HG03175 (cell line): ENCODE measurements at regions not wholly inside any gene's neighbourhood (a gene's known extent, or its start where the extent isn't known, plus 50 kb on each side); places are given as distances from the start of the nearest gene placed in this dataset.

ENCODE experiments used
- ATAC-seq: cut with Tn5 transposase; IDR thresholded peaks from one replicate; pipeline ENCODE4 v1.9.1; 2021; ENCODE audit warnings: mild to moderate bottlenecking, moderate library complexity; ENCODE audit not compliant: unreplicated experiment

DNA sequence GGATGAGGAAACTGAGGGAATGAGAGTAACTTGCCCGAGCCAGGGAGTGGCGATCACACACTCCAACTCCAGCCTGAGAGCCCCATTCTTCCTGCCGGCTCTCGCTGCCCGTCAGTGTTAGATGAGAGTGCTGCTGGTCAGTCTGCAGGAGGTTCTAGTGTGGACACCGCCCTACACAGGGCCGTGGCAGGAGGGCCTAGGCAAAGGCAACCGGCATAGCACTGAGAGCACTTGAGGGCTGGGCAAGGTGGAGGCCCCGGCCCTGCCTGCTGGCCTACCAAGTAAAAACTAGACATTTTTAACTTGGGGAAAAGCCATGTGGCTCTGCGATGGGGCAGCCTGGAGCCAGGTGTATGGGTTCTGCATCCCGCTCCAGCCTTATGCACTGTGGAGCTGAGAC lies 354.8 kb downstream of the SEC14L1 start:
- ATAC-seq: no peak

DNA sequence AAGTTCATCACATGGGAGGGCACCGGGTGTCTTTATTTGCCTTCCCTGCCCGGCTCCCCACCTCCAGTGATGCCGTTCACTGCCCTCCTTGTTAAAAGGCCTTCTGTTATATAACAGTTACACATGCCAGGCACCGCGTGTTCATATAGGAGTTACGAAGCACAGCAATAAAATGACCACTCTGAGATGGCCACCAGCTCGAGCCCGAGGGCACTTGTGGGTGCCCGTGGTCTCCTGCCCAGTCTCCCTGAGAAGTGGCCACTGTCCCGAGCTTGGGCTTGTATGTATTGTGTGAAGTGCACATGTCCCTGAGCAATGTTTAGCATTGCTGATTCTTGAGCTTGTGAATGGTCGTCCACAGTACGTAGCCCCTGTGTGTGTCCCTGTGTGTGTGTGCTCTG lies 355.6 kb downstream of the SEC14L1 start:
- ATAC-seq: no peak

DNA sequence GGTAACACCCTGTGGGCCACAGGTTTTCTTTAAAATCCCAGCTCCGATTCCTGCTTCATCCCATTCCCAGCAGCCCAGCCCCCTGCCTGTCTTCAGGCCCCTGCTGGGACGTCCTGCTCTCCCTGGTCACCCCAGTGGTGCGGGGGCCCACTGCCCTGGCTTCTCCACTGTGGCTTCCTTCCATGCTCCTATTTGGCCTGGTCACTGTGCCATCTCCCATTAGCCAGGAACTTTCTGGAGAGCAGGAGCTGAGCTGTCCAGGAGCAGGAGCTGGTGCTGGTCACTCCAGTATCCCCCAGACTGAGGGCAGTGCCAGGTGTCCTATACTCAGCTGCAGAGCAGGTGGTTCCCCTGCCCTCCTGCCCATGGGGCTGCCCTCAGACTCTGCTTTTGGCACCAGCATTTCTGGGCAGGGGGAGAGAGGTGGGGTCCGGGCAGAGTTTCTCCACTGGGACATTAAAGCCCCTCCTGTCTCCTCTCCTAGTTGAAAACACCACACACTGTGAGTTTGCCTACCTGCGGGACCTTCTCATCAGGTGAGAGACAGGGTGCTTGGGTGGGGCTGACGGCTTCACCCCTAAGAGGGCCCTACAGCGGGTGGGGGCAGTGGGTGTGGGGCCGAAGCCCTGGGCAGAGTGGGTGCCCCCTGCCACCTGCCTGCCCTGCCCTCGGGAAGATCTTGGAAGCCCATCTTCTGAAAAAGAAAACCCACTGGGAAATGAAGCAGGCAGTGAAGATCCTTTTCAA lies 356.2 kb downstream of the SEC14L1 start:
- no peak for ATAC-seq

DNA sequence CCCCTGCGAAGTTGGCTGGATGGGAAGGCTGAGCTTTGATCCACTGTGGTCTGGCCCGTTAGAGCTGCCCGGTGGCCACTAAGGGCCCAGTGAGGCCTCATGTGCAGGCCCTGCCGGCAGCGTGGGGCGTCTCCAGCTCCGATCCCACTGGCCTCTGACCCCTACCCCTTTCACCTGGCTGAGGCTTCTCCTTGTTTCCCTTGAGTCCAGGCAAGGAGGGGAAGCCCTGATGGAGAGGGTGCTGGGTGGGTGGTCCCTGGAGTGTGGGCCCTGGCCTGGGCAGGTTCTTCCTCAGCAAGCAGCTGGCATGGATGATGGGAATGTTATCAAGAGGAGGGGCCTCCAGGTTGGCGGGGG lies 356.8 kb downstream of the SEC14L1 start:
- no peak for ATAC-seq

DNA sequence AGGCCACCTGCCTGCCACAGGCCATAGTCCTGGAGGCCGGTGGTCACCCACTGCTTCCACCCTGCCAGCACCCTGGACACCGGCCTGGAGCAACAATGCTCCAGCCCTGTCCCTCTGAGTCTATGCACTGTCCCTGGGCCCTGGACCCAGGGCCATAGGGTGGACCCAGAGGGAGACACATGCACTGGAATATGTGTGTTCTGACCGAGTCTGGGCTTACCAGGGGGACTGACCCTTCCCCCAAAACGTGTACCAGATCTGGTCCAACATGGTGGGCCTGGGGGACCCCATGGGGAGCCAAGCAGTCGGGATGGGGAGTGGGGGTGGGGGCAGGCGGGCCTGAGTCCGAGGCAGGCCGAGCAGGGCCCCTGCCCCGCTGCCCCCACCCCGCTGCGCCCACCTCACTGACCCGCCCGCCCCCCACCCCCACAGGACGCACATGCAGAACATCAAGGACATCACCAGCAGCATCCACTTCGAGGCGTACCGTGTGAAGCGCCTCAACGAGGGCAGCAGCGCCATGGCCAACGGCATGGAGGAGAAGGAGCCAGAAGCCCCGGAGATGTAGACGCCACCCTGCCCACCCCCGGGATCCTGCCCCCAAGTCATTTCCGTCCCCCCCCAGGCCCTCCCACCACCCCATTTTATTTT lies 357.4 kb downstream of the SEC14L1 start:
- no peak for ATAC-seq

DNA sequence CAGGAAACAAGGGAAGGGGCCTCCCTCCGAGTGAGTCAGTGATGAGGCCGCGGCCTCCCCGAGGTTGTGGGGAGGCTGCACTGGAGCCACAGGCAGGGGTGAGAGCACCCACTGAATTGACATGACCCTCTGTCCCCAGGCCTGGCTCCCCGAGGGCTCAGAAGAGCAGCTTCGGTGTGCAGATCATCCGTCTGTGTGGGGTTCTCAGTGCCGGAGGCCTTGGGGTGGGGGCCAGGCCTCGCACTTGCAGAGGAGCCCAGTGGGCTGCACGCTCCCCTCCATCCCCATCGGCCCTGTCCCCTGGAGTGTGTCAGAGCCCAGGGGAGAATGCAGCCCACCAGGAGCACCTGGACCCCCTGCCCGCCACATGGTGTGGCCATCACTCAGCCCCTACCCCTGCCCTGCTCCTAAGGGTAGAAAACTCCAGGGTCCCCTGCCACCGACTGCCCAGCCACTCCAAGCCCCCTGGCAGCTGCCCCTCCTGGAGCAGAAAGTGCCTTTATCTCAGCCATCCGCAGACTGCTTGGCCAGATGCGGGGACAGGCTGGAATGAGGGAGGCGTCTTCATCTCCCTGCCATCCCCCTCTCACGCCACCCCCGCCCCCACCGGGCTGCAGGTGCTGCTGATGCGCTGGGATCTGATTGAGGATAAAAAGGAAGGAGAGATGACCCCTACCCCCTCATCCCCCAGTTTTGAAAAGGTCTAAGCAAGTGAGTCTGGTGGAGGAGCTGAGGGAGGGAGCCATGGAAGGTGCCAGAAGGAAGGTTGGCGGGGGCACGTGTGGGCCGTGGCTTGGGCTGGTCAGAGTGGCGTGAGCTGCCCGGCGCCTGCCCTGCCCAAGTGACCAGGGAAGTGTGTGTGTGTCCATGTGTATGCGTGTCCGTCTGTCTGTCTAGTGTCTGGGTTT lies 358.3 kb downstream of the SEC14L1 start:
- no peak for ATAC-seq

DNA sequence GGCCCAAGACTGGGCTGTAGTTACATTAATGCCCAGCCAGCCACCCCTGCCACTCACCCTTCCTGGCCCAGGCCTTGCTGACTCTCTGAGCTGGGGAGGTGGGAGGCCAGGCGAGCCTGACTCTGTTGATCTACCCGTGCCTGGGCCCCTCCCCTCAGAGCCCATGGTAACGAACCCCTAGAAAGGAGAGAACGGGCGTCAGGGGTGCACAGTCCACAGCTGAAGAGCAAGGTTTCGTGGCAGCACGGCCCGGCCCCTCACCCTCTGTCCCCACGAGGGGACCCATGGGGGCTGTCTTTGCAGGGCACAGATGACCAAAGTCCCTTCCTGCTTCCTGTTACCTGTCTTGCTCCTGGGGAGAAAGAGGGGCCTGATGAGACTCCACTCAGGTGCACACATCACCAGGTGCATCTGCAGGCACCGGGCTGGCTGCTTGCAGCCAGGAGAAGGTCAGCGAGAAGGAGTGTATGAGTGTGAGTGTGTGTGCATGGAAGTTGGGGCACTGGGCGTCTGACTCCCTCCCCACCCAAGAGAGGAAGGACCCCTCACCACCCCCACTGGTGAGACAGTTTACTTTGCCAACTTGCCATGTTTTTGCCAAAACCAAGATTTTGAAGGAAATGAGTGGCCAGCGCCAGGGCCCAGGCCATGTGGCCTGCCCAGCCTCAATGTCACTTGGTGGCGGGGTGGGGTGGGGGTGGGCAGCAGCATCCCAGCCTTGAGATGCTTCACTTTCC lies 359.1 kb downstream of the SEC14L1 start:
- ATAC-seq: no peak

DNA sequence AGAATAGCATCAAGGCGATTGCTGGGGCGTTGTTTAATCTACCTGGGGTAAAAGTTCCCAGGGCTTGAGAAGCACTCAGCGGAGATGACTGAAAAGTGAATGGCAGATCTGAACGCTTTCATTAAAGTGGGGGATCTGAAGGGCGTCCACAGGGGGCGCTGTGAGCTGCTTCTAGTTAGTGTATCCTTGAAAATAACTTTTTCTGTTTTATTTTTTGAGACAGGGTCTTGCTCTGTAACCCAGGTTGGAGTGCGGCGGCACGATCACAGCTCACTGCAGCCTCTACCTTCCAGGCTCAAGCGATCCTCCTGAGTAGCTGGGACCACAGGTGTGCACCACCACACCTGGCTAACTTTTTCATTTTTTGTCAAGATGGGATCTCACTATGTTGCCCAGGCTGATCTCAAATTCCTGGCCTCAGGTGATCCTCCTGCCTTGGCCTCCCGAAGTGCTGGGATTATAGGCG lies 360.4 kb downstream of the SEC14L1 start:
- no peak for ATAC-seq

DNA sequence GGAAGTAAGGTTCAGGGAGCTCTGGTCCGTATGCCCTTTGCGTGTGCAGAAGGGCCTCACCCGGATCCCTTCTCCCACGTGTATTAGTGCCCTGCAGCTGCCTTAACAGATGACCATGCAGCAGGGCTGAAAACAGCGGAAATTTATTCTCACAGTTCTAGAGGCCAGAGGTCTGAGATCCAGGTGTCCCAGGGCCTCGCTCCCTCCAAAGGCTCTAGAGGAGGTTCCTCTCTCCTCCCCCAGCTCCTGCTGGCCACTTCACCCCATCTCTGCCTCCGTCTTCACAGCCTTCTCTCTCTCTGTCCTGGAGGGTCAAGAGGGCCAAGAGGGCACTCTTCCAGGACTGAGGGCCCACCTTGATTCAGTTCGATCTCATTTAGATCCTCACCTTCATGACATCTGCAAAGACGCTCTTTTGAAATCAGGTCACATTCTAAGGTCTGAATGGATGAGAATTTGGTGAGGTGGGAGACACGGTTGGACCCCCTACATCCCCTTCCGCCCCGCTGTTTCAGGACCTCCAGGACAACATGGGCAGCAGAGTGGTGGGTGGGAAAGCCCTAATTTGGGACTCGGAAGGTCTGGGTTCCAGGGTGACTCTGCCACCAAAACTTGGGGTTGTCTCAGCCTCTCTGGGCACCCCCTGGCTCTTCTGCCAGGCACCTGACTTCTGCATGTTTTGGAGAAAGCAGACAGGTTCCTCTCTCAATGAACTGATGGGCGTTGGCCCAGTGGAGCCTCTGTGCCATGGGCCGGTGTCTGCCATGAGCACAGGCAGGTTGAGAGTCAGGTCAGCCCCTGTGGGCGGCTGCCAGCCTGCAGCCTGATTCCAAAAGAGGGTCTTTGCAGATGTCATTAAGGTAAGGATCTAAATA lies 361.2 kb downstream of the SEC14L1 start:
- no peak for ATAC-seq

DNA sequence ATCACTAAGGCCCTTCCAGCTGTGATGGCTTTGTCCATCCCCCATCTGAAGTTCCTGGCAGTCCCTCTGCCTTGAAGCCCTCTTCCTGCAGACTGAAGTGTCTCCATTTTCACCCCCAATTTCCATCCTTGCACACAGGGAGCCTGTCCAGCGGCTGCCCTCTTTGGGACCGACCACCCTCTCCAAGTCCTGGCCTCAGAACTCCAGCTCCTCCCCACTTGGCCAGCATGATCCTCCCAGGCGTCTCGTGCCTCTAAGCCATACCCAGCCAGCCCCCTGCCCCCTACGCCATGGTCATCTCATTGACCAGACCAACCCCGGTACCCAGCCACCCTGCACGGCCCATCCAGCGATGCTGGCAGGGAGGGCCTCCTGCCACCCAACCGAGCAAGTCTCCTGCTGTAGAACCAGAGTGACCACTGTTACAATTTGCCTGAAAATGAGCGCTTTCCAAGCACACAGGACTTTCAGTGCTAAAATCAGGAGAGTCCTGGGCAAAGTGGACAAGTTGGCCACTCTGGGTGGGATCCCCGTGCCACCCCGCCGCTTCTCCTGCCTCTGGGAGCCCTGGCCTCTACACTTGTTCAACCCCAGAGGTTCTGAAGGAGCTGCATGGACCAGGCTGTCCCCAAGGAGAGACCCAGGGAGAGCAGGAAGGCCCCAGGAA lies 362.0 kb downstream of the SEC14L1 start:
- ATAC-seq: no peak

DNA sequence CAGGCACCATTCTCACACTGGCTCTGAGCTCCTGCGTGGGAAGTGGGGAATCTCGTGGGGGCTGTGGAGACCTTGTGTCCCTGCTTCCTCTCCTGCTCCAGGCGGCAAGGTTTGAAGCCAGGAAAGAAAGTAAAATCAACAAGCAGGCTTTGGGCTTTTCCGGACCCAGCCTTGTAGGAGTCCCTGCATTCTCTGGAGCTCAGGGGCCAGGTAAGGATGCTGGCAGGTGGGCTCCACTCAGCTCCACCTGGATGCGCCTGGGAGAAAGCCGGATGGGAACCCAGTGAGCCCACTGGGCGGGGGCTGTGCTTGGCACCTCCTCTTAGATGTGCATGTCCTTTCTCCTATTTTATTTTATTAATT lies 362.5 kb downstream of the SEC14L1 start:
- ATAC-seq: no peak

DNA sequence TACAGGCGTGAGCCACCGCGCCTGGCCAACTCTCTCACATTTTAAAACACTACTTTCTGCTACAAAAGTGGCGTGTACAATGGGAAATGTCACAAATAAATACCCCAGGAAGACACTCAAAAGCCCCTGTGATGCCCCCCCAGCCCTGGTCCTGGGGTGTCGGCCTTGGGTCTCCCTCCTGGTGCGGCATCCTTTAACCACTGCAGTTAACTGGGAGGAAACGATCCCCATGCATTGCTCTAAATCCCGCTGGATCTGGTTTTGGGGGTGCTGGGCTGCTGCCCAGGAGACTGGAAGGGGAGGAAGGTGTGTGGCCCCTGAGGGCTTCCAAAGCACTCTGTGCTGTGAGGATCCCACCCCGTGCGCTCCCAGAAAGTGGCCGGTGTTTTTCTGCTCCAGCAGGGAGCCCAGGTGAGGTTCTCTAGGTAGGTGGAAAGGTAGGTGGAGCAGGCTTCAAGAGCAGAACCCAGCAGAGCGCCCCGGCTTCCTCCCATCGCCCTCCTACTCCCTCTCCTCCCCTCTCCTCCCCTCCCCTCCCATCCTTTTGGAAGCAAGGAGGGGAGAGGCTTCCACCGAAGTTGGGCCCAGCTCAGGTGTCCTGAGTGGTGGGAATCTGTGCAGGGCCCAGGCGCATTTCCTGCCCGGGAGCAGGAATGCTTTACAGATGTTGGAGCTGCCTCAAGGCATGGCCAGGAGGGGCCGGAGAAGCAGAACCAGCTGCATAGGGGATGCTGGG lies 363.3 kb downstream of the SEC14L1 start:
- ATAC-seq: no peak

DNA sequence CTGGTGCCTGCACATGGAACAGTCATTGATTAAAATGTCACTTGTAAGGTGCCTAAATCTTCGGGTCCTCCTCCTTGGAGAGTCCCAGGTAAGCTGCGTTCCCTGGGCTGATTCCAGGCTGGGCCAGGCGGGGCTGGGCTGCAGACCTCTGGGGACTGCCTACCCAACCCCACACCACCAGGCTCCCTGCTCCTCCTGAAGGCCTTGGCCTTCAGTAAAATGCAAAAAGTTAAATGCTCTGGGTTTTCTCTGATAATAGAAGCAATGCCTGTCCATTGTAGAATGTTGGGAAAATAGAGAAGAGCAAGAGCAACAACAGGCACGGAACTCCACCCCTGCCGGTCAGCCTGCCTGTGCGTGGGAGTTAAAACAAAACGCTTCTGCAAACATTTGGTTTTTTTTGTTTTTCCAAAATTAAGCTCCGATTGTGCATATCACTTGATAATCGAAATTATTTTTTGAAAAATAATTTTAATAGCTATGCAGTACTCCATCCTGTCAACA lies 363.9 kb downstream of the SEC14L1 start:
- ATAC-seq: no peak

DNA sequence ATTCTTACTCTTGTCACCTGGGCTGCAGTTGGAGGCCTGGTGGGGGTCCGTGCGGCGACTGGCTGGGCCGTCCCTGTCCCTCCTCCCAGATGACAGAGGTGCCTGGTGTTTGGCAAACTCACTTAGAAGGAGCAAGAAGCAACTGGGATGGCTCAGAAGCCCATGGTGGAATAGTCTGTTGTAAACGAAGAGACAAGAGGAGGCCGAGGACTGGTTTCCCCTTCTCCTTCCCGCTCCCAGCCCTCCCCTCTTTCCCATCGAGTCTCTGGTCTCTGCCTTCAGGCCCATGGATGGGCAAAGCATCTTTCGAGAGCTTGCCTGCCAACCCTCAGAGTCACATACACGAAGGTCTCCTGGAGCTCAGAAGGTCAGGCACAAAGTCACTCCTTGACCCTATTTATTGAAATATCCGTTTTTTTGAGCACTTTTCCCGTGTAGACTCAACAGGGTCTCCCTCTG lies 364.4 kb downstream of the SEC14L1 start:
- ATAC-seq: no peak

DNA sequence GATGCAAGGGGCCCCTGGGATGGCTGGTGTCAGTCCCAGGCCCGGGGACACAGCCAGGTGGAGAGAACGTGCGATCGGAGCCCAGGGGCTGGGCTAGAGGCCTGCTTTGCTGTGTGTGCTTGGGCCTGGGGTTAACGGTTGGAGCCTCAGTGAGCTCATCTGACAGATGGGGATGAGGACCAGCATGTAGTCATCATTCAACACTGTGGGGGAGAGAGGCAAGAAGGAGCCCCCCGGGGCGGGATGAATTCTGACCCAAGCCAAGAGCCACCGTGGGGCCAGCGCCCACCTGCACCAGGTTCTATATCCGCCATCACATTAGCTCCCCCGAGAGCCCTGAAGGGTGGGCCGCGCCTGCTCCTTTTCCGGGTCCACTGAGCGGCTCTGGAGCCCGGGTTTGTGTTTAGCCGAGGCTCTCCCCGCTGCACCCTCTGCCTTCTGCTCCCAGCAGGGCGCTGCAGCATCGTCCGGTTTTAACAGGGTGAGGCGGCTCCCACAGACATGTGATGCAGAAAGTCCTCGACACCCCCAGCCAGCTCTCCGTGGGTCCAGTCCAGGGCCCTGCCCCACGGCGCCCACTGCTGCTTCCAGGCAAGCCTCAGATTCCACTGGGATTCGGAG lies 365.7 kb downstream of the SEC14L1 start:
- no peak for ATAC-seq

DNA sequence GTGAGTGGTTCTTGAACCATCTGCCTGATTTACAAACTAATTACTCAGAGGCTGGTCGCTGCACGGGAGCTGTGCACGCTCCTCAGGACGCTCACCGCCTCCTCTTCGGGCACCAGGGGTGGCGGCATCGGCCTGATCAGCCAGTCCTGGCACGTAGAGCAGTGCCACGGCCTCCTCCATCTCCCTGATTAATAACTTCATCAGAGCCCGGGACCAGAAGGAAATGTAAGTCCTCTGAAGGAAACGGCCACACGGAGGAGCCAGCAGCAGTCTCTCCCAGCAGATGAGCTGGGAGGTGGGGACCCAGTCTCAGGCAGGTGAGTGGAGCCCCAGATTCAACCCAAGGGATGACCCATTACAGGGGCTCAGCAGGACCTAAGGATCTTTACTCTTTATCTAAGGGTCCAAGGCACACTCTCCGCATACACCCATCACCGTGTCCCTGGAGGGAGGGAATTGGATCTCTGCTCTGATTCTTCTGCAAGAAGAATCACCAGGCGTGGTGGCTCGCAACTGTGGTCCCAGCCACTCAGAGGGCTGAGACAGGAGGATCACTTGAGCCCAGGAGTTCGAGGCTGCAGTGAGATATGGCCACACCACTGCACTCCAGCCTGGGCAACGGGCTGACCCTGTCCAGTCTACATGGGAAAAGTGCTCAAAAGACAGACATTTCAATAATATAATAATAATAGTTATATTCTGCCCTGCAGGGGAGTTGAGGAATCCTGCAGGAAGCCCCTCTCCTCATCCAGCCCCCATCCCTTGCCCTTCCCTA lies 366.5 kb downstream of the SEC14L1 start:
- no peak for ATAC-seq

DNA sequence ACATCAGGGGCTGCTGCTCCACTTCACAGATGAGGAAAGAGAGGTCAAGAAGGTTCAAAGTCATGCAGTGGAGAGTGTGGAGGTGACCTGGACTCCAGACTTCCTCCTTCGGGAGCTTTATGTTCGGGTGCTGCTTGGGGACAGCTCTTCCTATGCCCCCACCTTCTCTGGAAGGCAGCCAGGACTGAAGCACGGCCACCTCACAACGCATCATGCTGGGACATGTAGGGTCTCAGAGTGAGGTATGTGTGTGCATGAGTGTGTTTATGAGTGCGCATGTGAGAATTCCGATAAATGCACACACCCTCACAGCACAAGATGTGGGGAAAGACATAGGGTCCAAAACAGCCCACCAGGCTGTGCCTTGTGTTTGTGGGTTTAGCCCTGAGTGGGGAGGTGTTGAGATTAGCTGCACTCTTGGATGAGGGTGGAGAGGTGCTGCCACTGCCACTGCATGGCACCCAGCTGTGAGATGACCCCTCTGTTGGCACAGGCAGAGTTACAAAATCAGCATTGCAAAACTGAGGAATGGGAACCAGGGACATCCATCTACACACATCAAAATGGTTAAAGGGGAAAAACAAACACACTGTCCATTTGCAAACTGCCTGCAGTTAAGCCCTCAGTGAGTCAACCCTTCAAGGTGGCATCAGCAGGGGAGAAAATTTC lies 367.4 kb downstream of the SEC14L1 start:
- ATAC-seq: no peak
